ENCODE measurements at regions not wholly inside any gene's neighbourhood (a gene's known extent, or its start where the extent isn't known, plus 50 kb on each side); places are given as distances from the start of the nearest gene placed in this dataset.

- no peaks in the 10 kb centered on the region for H3K9me3 ChIP-seq (ENCODE audit: control insufficient read depth, low read depth, low read length)
- Mint-ChIP-seq H3K9me3 (no peaks in the 10 kb centered on the region), H3K27me3 (ENCODE audit: low read depth) (no peaks in the 10 kb centered on the region; the same call in 1 of the 2 replicates), H3K4me3 (no peak overlapping the region), H3K27ac (no peak overlapping the region), H3K4me1 (no peaks in the 10 kb centered on the region), H3K36me3 (ENCODE audit: insufficient read depth in 1 of 3, low read depth in 3 of 3) (no peaks in the 10 kb centered on the region)
- H4K20me1 ChIP-seq (ENCODE audit: control insufficient read depth, insufficient read depth, insufficient read length) = no peaks in the 10 kb centered on the region
- no peaks in the 10 kb centered on the region for H3K23me2 ChIP-seq (ENCODE audit: insufficient read length, low read depth, low read length, poor library complexity, severe bottlenecking)
- no peak overlapping the region for H3K9ac ChIP-seq (ENCODE audit: extremely low read depth, insufficient read length, low read length)
- no peak overlapping the region for H3K27ac ChIP-seq (ENCODE audit: insufficient read length, low read depth, low read length)
- H3K27me3 ChIP-seq (ENCODE audit: insufficient read depth, low read length) = no peaks in the 10 kb centered on the region
- no peak overlapping the region for H2BK15ac ChIP-seq (ENCODE audit: low read depth, low read length)
- no peak overlapping the region for H3K4me2 ChIP-seq (ENCODE audit: insufficient read depth, insufficient read length, low read length)
- H2AK5ac ChIP-seq (ENCODE audit: insufficient read length, low read length) = no peak overlapping the region
- no peak overlapping the region for H3K4ac ChIP-seq (ENCODE audit: low read depth, low read length)
- H4K5ac ChIP-seq (ENCODE audit: insufficient read length, low read depth, low read length) = no peak overlapping the region
- no peak overlapping the region for H2BK5ac ChIP-seq (ENCODE audit: insufficient read length, low read length)
- H2BK20ac ChIP-seq (ENCODE audit: low read depth, low read length, poor library complexity, severe bottlenecking) = no peak overlapping the region
- H4K8ac ChIP-seq (replicated peaks; ENCODE audit: insufficient read length, low read depth, low read length) = no peak overlapping the region
- H4K91ac ChIP-seq (ENCODE audit: insufficient read length, low read depth, low read length) = no peak overlapping the region
- H2BK12ac ChIP-seq (ENCODE audit: insufficient read length, low read depth, low read length) = no peak overlapping the region
- no peak for TF ChIP-seq CTCF (conservative IDR thresholded peaks at IDR 0.05)
- no peak overlapping the region for H3T11ph ChIP-seq (ENCODE audit: low read length)
- WGBS (ENCODE audit: extremely low coverage, insufficient read length, low lambda C conversion rate) = no CpG with 5 or more reads among the region's 3 CpGs
- H3K18ac ChIP-seq (ENCODE audit: insufficient read length, low read depth, low read length) = no peak overlapping the region
- no peak overlapping the region for H2BK120ac ChIP-seq (ENCODE audit: low read depth, low read length, poor library complexity, severe bottlenecking)
- H3K56ac ChIP-seq (ENCODE audit: insufficient read length, low read depth, low read length) = no peak overlapping the region
- H3K23ac ChIP-seq (ENCODE audit: insufficient read length, low read depth, low read length) = no peak overlapping the region
- no peaks in the 10 kb centered on the region for H3K79me1 ChIP-seq (ENCODE audit: insufficient read depth, low read depth, low read length, poor library complexity, severe bottlenecking)
- H3K79me2 ChIP-seq (ENCODE audit: insufficient read depth, low read length) = no peaks in the 10 kb centered on the region
- H2AFZ ChIP-seq (ENCODE audit: low read length) = no peak overlapping the region
- DNase-seq = no peak
- H3K14ac ChIP-seq (ENCODE audit: insufficient read depth, low read length) = no peak overlapping the region
- H3K4me1 ChIP-seq (ENCODE audit: insufficient read depth, low read length) = no peaks in the 10 kb centered on the region
Observed at GRCh38 chr2:138893746-138894145, 113.6 kb upstream of the NXPH2 start.
